NCI-H2227 (cell line): ENCODE measurements at regions not wholly inside any gene's neighbourhood (a gene's known extent, or its start where the extent isn't known, plus 50 kb on each side); places are given as distances from the start of the nearest gene placed in this dataset.

ENCODE experiments used
- DNase-seq: peaks from one replicate; lab custom pipeline; 2025; ENCODE audit not compliant: unreplicated experiment; lab: John Stamatoyannopoulos, UW

GRCh38 chr14:94889520-94890312, 119.8 kb upstream of the GSC start:
- DNase-seq, result no peak

GRCh38 chr14:94888121-94888520, 118.2 kb upstream of the GSC start:
- no peak for DNase-seq

GRCh38 chr14:94887591-94887990, 117.7 kb upstream of the GSC start:
- no peak for DNase-seq

GRCh38 chr14:94886931-94887330, 117.0 kb upstream of the GSC start:
- DNase-seq, result no peak

- DNase-seq, result no peak
Measured at GRCh38 chr14:94885481-94886155, 115.7 kb upstream of the GSC start.

GRCh38 chr14:94884616-94885230, 114.8 kb upstream of the GSC start:
- DNase-seq, result no peak

GRCh38 chr14:94882401-94882800, 112.5 kb upstream of the GSC start:
- DNase-seq, result no peak

GRCh38 chr14:94880876-94881275, 111.0 kb upstream of the GSC start:
- DNase-seq, result no peak

GRCh38 chr14:94880106-94880505, 110.2 kb upstream of the GSC start:
- DNase-seq, result no peak

GRCh38 chr14:94879537-94879936, 109.6 kb upstream of the GSC start:
- no peak for DNase-seq

GRCh38 chr14:94876306-94876705, 106.4 kb upstream of the GSC start:
- DNase-seq, result no peak

- DNase-seq, result no peak
Measured at GRCh38 chr14:94875256-94875655, 105.3 kb upstream of the GSC start.

- no peak for DNase-seq
Measured at GRCh38 chr14:94868772-94869072, 98.8 kb upstream of the GSC start.

GRCh38 chr14:94867946-94868771, 98.2 kb upstream of the GSC start:
- DNase-seq, result no peak

- DNase-seq, result no peak
Measured at GRCh38 chr14:94867209-94867608, 97.3 kb upstream of the GSC start.

GRCh38 chr14:94864387-94865195, 94.7 kb upstream of the GSC start:
- no peak for DNase-seq

GRCh38 chr14:94863366-94863765, 93.5 kb upstream of the GSC start:
- no peak for DNase-seq

- DNase-seq, result no peak
Measured at GRCh38 chr14:94857950-94858349, 88.0 kb upstream of the GSC start.

GRCh38 chr14:94853920-94854319, 84.0 kb upstream of the GSC start:
- no peak for DNase-seq

GRCh38 chr14:94850309-94851211, 80.6 kb upstream of the GSC start:
- no peak for DNase-seq
